Iris pigment epithelial cell (primary cell): ENCODE measurements at regions not wholly inside any gene's neighbourhood (a gene's known extent, or its start where the extent isn't known, plus 50 kb on each side); places are given as distances from the start of the nearest gene placed in this dataset.

Experiments used
- DNase-seq: peaks from one replicate; pipeline ENCODE4 v3.0.0-alpha.2; 2011; ENCODE audit warnings: low read depth

DNA sequence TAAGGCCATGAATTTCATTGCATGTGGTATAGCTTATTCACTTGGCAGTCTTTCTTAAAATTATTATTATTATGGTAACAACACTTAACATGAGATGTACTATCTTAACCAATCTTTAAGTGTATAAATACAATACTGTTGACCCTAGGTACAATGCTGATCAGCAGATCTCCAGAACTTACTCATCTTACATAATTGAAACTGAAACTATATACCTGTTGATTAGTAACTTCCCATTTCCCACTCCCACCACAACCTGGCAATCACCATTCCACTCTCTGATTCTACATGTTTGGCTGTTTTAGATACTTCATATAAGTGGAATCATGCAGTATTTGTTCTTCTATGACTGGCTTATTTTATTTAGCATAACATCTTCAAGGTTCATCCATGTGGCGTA, 150.2 kb upstream of the POU2AF2 start:
- no peak for DNase-seq

DNA sequence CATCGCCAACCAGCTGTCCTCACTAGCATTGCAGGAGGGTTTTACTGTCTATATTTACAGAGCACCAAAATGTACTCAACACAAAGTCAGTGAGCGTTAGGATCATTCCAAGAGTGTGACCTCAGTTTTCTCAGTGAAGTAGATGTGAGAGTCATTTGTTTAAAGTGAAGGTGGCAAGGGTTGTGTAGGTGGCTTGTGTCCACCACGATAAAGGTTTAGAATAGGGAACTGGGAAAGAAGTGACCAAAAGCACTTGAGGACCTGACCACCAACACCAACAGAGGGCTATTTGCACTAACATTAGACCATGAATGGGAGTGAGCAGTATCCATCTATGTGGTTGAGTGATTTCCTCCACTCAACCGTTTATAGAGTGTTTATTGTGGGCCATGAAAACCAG, 152.5 kb upstream of the POU2AF2 start:
- DNase-seq: no peak

DNA sequence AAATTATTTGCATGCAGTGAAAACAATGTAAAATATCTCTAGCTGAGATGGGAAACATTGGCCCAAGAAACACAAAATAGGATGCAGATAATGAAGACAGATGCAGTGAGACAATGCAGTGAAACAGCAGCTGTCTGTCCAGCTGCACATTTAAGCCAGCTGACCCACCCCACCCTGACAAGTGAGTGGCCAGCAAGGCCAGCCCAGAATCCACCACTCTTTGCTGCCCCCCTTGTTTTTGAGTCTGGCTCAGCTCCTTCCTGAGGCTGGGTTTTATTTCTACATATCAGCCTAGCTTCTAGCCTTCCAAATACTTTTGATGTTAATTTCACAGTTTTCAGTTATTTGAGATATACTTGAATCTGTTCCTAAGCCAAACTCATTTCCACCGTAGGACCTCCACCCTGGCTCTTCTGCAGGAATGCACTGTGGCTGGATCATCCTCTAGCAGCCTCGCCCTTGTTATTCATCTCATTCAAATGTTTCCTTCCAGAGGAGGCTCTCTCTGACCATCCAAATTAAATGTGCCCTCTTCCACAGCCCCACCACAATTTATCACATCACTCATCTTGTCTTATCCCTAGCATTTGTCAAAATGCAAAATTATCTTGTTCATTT, 154.1 kb upstream of the POU2AF2 start:
- DNase-seq: no peak

DNA sequence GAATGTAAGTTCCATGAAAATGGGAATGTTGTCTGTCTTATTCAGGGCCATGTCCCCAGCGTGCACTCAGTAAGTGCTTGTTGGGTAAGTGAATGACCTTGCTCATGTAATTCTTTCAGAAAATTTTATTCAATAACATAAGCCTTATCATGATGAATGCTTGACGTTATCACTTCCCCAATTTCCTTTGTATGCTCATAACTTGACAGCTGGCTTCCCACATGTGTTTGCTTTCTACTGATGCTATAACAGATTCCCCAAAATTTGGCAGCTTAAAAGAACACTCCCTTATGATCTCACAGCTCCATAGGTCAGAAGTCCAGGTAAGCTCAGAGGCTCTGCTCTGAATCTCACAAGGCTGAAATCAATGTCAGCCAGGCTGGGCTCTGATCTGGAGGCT, 155.8 kb upstream of the POU2AF2 start:
- DNase-seq: no peak

DNA sequence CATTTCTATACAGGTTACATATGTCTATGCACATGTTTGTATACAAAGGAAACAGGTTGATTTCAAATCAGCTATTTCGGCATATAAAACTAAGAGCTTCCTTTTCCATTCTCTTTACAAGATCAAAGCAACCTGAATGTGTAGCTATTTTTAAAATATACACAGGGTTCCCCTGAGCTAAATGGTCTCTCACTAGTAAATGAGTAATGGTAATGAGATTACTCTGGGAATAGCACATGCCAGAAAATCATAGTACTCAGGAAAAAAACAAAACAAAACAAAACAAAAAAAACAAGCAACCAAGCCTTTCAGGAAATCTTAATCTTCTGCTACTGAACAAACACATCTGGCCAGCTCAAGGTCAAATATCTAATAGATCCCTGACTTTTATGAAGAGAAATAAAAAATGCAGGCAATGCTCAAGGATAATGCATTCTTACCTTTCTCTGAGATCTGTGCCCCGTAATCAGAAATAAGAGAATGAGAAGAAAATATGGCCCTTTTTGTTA, 156.6 kb upstream of the POU2AF2 start:
- DNase-seq: no peak

DNA sequence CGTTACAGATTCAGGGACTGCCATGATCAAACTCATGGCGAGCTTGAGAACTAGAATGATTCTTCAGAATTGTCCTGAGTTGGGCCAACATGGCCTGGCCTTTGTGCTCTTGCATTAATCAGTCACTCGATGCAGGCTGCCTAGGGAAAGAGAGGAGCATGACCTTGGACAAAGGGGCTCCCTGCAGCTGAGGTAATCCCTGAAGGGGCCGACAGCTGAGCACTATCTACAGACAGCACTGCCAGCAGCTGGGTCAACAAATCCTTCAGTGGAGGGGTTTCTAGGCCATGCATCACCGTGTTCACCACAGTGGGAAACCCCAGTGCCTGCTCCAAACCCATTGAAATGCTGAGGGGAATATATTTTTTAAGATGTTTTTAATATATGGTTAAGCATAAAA, 159.5 kb upstream of the POU2AF2 start:
- no peak for DNase-seq

DNA sequence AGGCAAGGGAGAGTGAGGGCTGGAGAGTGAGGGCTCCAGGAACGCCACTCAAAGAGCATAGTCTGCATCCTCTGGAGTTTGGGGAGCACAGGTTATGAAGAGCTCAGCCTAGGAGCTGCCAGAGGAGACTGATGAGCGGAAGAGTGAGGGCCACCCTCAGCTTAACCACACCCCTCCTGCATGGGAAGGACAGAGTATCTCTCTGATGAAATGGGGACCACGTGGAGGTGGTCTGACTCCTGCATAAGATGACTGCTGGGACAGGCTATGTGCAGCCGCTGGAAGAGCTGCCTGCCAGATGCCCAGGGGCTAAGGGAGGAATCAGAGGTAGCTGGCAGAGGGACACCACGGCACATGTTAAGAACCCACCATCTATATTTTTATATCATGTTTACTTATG, 162.9 kb upstream of the POU2AF2 start:
- no peak for DNase-seq

DNA sequence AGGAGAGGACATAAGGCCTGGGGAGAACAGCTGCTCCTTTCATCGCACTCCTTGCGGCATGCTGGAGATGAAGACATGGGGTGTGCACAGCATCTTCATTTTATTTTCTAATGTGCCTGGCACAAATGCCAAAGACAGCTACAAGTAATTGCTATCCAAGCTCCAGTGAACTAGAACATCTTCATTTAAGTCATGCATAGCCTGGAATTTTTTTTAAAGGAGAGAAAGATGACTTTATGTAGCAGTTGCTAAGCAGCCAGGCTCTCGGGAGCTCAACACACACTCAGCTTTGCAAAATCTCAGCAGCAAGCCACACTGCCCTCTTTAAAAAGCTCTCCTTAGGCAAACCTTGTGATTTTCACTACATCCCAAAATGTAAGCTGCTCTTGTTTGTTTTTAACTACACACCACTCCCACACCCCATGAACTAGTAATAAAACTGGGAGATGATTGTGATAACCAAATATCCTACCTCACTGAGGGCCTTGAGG, 164.5 kb upstream of the POU2AF2 start:
- no peak for DNase-seq

DNA sequence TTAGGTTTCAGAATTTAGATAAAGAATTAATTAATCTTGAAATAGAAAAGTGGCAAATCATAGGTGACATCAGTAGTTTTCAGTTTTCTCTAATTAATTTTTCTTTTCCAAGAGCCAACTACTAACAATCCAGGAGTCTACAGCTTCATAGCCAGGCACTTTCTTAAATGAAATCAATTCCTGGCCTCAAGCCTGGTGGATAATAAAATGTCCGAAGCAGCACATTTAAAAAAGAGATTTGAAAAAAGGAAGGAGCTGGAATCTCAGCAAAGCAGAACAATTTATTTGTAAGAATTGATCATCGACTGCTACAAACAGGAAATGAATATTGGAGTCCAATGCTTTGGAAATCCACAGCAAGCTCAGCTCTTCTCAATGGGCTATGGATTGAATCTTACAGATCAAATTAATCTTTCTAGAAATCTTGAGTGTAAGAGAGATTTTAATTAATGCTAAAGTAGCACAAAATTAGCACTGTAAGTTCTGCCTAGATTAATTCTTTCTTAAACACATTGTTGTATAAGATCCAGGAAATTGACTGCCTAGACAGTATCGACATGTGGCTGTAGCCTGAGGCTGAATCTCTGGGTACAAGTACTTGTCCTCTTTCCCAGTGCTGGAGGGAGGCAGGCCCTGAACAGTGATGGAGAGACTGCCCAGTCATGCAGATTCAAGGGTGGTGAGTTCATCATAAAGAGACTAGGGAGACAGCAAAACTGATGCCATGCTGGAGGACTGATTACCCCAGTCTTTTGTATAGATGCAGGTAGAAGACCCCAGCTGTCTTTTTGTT, 167.8 kb upstream of the POU2AF2 start:
- no peak for DNase-seq

DNA sequence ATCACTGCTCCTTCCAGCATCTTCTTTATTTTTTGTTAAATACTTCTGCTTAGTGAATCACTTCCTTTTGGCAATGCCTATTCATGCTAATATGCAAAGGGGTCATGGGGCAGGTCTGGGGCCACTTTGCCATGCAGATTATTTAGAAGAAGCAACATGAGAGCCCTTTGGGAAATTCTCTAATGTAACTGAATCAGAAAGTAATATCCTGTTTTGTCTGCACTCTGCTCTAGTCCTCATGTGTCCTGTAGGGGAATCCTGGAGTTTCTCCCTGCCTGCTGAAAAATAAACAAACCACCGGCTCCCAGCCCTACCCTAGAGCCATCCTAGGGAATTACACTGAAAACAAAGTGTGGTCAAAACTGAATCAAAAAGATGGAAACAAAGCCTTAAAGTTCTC, 176.5 kb upstream of the POU2AF2 start:
- peak; percentile 89 for DNase-seq

DNA sequence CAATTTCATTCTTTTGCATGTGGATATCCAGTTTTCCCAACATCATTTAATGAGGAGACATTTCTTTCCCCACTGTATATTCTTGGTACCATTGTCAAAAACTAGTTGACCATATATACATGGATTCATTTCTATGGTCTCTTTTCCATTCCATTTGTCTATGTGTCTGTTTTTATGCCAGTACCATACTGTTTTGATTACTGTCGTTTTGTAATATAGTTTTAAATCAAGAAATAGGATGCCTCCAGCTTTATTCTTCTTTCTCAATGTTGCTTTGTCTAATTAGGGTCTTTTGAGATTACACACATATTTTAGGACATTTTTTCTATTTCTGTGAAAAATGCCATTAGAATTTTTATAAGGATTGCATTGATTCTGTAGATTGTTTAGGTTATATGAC, 177.5 kb upstream of the POU2AF2 start:
- DNase-seq: no peak

DNA sequence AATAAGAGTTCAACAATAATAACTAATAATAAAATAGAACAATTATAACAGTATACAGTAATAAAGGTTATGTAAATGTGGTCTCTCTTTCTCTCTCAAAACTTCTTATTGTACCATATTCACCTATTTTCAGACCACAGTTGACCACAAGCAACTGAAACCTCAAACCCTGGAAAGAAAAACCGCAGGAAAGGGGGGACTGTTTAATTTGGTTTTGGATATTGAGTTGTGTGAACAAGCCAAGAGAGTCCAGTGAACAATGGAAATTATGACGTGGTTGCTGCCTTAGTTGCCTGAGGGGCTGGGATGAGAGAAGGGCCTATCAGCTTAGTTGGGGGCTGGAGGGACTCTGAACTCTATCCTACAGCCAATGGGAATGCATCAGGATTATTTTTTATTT, 178.7 kb upstream of the POU2AF2 start:
- no peak for DNase-seq

DNA sequence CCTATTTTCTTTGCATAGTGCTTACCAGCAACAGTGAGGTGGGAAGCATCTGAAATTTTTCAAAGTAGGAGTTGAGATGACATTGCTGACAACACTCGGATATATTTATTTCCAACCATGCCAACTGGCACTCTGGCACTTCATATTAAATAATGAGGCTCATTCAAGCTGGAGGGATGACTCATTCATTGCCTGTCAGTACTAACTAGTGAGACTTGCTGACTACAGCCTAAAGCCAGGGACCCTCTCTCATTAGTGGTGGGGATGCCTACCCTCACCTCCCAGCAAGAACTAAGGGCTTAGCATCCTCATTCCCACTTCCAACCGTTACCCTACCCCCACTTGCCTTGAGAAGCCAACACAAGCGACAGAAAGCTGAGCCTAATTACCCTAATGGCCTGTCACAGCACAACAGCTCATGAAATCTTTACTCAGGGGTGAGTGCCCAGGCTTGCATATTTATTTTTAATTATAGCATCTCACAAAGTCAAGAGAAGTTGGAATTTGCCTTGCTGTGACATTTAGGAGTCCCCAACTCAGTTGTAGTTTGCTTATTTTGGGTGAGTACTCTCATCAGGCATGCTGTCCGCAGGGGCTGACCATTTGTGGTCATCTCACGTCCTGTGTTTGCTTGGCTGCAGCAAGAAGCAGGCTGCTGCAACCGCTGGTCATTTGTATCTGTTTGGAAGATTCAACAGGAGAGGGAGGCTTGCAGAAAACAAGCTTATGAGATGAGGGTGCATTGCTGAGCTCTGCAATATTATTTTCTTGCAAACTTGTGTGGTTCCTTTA, 181.6 kb upstream of the POU2AF2 start:
- DNase-seq: peak; percentile 84

DNA sequence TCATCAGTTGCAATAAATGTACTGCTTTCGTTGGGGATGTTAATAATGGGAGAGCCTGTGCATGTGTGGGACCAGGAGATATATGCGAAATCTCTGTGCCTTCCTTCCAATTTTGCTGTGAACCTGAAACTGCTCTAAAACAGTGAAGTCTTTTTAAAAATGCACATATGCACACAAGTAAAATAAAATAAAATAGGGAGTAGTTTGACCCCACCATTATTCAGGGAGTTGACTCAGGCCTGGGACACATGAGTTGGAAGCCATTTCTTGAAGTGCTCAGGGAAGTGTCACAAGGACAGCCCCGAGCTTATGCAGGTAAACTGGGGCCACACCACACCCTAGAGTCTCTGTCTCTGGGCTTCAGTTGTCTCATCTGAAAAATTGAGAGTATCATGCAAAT, 183.1 kb upstream of the POU2AF2 start:
- DNase-seq: no peak

DNA sequence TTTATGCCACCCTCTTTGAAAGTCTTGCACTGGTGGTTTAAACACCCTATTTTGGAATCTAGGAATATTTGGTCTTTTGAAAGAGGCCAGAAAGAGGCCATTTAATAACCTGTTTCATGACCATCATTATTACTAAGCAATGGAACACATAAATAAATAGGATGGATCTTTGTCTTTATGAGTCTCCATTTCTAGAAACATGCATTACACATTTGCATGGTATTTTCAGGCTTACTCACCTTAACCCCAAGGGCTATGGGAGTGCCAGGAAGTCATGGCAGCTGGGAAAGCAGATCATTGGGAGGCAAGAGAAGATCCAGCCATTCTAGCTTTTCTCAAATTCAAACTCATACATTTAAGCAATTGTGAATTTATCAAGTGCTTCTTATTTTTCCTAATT, 185.8 kb upstream of the POU2AF2 start:
- peak; percentile 34 for DNase-seq

DNA sequence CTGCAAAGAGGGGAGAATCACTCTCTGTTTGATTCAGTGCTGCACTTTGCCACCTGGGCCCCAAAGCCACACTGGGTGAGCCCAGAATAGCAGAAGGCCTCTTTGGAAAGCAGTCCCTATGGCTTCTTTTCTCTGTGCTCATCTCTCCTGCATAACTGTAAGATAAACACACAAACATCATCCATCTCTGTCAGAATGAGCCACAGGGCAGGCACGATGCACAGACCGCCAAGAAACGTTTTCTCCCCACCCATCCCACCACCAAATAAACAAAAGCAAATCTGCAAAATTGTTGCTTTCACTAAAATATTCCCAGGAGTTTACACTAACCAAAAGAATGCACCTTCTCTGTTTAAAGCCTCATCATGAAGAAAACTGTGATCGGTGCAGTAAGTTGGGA, 196.4 kb upstream of the POU2AF2 start:
- DNase-seq: no peak

DNA sequence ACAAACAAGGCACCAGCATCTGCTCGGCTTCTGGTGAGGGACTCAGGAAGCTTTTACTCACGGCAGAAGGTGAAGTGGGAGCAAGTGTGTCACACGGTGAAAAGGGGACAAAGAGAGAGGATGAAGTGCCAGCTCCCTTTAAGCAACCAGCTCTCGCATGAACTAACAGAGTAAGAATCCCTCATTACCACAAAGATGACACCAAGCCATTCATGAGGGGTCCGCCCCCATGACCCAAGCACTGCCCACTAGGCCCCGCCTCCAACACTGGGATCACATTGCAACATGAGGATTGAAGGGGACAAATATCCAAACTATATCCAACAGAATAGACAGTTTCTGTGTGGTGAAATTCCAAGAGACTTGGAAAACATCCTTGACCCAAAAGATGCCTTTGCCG, 198.2 kb upstream of the POU2AF2 start:
- DNase-seq: no peak

DNA sequence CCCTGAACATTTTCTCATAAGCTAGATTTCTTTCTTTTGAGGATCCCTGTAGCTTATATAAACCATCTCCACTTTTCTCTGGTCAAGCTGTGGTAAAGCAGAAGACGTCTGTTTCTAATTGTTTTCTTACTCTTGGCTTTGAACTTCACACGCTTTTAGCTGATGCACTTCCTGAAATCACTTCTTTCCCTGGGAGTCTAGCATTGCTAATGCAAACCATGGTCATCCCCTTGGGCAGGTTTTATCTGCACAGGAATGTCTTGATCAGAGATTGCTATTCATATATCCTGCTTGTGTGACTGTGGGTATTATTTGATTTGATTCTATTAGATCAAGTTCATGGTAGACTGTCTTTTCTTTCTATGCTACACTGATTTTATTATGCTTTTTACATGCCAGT, 199.2 kb upstream of the POU2AF2 start:
- DNase-seq: peak; percentile 45

DNA sequence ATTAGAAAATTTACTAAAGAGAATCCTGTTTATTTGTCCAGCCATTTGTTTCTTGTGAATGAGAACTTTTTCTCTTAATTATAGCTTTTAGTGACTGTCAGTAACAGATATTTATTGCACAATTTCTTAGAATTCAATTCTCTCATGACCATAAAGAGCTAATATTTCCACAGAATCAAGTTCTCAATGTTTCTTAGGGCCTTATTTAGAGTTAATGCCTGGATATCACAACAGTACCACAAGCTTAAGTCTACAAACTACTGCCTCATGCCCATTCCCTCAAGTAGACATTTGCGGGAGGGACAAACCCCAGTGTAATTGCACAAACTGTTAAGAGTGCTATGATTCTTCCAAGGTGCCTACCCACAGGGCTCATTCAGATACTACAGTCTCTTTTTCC, 199.7 kb upstream of the POU2AF2 start:
- DNase-seq: no peak

DNA sequence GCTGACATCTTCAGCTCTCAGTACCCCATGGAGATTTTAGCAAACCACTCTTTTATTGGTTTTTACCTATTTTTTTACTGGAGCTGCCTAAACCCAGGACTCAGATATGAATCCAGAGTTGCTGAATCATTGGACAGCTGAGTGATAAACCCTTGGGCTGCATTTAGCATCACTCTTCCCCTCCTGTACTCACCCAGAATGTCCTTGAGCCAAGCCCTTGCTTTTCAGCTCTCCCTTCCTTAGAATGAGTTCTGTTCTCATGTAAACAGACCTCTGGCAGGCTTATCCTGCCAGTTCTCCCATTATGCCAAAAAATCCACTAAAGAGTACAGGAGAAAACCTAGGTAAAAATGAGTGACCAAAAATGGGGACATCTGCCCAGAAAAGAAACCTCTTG, 200.1 kb upstream of the POU2AF2 start:
- peak; percentile 48 for DNase-seq

DNA sequence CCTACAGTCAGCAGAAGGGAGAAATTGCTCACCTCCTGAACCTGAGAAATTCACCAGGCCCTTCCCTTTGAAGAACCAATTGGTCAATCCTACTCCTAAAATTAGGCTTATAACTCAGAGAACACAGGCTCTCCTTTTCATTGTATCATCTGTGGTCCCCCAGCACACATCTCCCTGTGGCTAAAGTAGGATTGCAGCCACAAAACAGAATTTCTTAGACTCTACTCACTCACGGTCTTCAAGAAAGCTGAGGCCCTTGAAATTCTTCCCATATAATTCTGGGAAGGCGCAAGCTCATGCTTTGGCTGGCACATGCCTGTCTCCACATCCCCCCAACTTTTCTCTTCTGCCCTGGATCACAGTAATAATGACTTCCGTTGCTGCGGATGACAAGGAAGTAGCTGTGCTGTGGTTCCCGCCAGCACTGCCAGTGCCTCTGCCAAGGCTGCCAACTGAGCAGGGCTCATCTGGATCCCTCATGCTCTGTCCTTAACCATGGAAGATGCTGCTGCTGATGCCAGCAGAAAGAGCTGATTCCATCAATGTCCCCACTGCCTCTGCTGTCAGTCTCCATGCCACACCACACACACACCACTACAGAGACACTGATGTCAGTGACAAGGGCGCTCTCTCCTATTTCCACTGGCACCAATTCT, 200.6 kb upstream of the POU2AF2 start:
- no peak for DNase-seq

DNA sequence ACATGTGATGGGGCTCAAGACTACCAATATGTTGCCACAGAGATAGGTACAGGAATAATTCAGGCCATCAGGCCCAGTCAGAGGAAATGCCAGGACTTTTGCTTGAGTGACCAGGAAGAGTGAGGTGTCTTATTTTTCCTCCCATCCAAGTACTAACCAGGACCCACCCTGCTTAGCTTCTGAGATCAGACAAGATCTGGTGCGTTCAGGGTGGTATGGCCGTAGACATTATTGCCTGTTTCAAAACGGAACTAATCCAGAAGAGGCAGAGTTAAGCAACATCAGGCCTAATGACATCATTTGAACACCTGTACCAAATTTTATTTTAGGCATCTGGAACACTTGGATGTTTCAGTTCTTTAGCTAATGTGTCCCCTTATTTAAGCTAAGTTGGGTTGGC, 205.5 kb upstream of the POU2AF2 start:
- DNase-seq: no peak
